ENCODE measurements at regions not wholly inside any gene's neighbourhood (a gene's known extent, or its start where the extent isn't known, plus 50 kb on each side); places are given as distances from the start of the nearest gene placed in this dataset.
"Not testable (repeated sequence)": the region's sequence is repeated elsewhere in the genome, so short reads cannot be mapped to it uniquely, and the experiment has no call there.

- DNase-seq: no peak
Observed at GRCh38 chr6:25127076-25127837, 151.9 kb upstream of the CARMIL1 start.

GRCh38 chr6:25130518-25130917, 148.7 kb upstream of the CARMIL1 start:
- no peak for DNase-seq

- no peak for DNase-seq
Observed at GRCh38 chr6:25132934-25133333, 146.2 kb upstream of the CARMIL1 start.

- DNase-seq: no peak
Observed at GRCh38 chr6:25133568-25133967, 145.6 kb upstream of the CARMIL1 start.

- DNase-seq: no peak
Observed at GRCh38 chr6:25136854-25137253, 142.3 kb upstream of the CARMIL1 start.

GRCh38 chr6:25137480-25137879, 141.7 kb upstream of the CARMIL1 start:
- no peak for DNase-seq

GRCh38 chr6:25137916-25138232, 141.3 kb upstream of the CARMIL1 start:
- DNase-seq: no peak

GRCh38 chr6:25138233-25138933, 140.8 kb upstream of the CARMIL1 start:
- no peak for DNase-seq

GRCh38 chr6:25138934-25139415, 140.2 kb upstream of the CARMIL1 start:
- DNase-seq: no peak

- not testable (repeated sequence) for DNase-seq
Observed at GRCh38 chr6:25139608-25140007, 139.6 kb upstream of the CARMIL1 start.

GRCh38 chr6:25142506-25142905, 136.7 kb upstream of the CARMIL1 start:
- DNase-seq: no peak

- DNase-seq: no peak
Observed at GRCh38 chr6:25144919-25145318, 134.3 kb upstream of the CARMIL1 start.

GRCh38 chr6:25147223-25147622, 132.0 kb upstream of the CARMIL1 start:
- DNase-seq: no peak

GRCh38 chr6:25150031-25150430, 129.1 kb upstream of the CARMIL1 start:
- DNase-seq: no peak

GRCh38 chr6:25150863-25151262, 128.3 kb upstream of the CARMIL1 start:
- no peak for DNase-seq

- DNase-seq: no peak
Observed at GRCh38 chr6:25153079-25153478, 126.1 kb upstream of the CARMIL1 start.

GRCh38 chr6:25154034-25154596, 125.1 kb upstream of the CARMIL1 start:
- DNase-seq: no peak

- DNase-seq: no peak
Observed at GRCh38 chr6:25155211-25155610, 124.0 kb upstream of the CARMIL1 start.

- DNase-seq: no peak
Observed at GRCh38 chr6:25156123-25156522, 123.1 kb upstream of the CARMIL1 start.

GRCh38 chr6:25157183-25157582, 122.0 kb upstream of the CARMIL1 start:
- no peak for DNase-seq

GRCh38 chr6:25157842-25158241, 121.3 kb upstream of the CARMIL1 start:
- DNase-seq: no peak

GRCh38 chr6:25160134-25160533, 119.0 kb upstream of the CARMIL1 start:
- not testable (repeated sequence) for DNase-seq

GRCh38 chr6:25165177-25165576, 114.0 kb upstream of the CARMIL1 start:
- DNase-seq: no peak

- no peak for DNase-seq
Observed at GRCh38 chr6:25165800-25166199, 113.4 kb upstream of the CARMIL1 start.

Data from NCI-H510A (cell line).